RPMI8226 (cell line): ENCODE measurements at regions not wholly inside any gene's neighbourhood (a gene's known extent, or its start where the extent isn't known, plus 50 kb on each side); places are given as distances from the start of the nearest gene placed in this dataset.
"Not testable (repeated sequence)": the region's sequence is repeated elsewhere in the genome, so short reads cannot be mapped to it uniquely, and the experiment has no call there.

Source experiments
- DNase-seq: peaks from one replicate; pipeline ENCODE4 v3.0.0-alpha.2; 2015

DNA sequence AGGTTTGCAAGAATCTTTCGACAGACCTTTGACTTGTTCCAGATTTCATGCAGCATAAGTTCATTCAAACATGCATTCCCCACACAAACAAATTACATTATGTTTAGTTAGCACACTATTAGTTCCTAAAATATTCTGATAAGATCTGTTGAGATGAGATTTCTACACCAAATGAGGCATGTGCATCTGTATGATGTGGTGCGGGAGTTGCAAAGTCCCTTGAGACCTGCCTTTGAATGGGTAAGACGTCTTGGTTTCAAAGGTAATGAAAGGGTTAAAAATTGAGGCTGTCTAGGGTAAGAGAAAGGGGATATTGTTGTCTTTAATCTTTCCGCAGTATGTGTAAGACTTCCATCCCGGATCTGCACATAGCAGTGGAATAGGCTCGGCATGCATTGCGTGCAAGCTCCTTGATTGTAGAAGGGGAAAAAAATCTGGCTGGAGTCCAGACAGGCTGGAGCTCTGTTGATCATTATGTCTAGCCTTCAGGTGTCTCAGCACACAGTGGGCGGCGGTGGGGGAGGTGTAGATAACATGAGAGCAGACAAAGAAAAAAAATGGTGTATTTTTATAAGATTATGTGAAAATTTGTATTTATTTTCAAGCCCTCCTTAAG, 296.6 kb downstream of the PTPRC start:
- peak; percentile 81 for DNase-seq

DNA sequence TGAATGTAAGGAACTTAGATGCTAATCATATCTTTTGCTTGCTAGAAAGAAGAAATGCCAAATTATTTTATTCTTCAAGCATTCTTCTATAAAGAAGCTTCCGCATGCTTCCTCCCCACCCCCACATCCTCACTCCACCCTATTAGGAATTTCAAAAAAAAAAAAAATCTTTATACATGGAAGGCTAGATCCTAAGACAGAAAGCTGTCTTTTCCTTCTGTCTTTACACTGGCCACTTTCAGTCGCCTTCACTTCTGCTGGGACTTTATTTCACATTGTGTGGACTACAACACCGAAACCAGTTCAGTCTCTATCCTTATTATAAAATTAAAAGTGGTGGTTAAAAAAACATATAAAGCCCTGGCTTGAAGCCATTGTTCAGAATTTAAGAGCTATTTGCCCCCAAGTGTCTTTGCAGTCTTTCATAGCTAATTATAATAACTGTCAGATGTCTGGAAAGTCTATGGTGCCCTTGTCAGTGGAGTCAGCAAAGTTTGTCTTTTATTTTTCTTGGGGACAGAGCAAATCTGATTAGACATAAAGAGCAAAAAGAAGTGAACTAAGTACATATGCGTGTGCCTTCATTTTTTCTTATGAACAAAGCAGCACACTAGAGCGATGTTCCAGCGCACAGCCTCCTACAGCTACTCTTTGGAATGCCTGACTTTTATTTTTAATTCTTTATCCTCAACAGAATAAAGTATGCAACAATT, 297.7 kb downstream of the PTPRC start:
- DNase-seq: no peak

- peak; percentile 57 for DNase-seq
These were observed 298.6 kb downstream of the PTPRC start for GRCh38 chr1:198937231-198938031.

DNA sequence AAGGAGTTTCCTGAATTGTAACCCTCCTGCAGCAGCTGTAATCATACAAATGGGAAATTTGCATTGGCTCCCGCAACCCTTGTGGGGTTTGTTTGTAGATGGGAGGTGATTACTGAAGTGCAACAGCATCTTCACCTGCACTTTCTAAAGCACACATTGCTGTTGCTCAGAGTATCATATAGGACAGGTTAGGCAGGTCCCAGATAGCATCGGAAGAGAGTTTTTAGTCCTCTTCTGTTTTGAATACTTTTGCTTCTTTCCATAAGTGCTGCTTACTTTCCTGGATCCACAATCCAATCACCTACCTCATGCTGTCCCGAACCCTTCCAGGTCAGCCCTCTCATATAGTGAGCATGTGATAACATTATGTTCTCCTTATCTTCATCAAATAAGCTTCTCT, 300.4 kb downstream of the PTPRC start:
- DNase-seq: no peak

GRCh38 chr1:198939956-198940355, 301.1 kb downstream of the PTPRC start:
- no peak for DNase-seq

- no peak for DNase-seq
These were observed 303.6 kb downstream of the PTPRC start for GRCh38 chr1:198942466-198942865.

DNA sequence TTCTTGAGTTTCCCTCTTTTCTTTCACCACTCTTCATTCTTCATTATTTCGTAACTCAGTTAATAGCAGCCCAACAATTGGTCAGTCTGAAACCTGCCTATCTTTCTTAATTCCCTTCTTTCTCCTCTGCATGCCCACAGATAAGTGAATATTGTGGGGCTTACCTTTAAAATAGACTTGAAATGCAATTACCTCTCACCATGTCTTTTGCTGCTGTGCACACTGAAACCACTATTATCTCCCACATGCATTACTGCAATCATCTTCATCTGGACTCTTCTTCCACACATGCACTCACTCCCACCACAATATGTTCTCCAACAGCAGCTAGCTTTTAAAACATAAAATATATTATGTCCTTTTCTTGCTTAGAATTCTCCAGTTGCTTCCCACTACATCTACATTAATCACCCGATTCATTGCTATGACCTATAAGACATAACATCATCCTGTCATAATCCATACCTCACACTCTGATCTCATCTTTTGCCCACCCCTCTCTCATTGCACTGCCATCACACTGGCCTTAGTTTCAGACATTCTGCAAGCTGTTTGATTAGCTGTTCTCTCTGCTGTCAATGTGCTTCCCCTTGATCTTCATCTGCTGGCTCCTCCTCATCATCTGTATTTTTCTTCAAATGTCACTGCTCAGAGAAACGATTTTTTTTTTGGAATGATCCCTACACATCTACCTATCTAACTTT, 304.8 kb downstream of the PTPRC start:
- DNase-seq: no peak

DNA sequence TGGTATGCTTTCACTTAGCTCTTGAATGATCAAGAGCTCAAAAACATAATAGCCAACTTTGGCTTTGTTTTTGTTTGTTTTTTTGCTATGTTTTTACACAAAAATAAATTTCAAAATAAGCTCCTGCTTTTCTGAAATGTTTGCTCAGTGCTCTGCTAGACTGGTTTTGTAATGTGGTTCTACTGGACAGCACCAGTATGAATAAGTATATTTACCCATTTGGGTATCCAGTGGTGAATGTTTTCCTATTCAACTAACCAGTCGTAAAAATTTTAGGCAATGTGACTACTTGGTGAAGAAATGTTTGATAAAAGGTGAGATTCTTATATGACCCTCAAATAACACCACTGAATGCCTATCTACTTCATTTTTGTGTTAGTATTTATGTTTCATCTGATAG, 308.6 kb downstream of the PTPRC start:
- DNase-seq: no peak

DNA sequence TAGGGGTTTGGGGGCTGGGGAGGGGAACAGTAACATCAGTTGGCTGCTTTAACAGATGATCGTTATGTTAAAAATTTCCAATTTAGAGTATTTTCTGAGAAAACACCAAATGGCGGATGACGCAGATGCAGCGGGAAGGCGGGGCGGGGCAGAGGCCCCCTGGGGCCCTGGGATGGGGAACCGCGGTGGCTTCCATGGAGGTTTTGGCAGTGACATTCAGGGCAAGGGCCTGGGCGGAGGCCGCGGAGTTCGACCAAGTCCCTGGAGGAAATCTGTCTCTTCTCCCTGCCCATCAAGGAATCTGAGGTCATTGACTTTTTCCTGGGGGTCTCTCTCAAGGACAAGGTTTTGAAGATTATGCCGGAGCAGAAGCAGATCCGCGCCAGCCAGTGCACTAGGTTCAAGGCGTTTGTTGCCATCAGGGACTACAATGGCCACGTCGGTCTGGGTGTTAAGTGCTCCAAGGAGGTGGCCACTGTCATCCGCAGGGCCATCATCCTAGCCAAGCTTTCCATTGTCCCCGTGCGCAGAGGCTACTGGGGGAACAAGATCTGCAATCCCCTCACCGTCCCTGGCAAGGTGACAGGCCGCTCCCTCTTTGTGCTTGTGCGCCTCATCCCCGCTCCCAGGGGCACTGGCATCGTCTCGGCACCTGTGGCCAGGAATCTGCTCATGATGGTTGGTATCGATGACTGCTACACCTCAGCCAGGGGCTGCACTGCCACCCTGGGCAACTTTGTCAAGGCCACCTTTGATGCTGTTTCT, 310.2 kb downstream of the PTPRC start:
- DNase-seq: no peak

DNA sequence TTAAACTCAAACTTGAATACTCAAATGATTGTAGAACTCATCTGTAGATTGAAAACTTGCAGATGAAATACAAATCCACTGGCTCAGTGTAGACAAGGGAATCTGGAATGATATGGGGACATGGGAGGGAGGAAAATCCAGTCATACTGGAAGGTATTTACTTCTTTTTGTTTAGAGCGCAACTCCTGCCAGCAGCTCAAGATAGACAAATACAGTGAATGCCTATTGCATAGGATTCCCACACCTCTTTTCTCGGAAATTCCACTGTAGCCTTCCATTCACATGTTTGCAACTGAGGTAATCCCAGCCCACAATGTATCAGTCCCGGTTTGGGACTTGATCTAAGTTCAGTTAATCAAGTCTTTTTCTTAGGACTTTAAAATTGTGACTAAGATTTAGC, 311.2 kb downstream of the PTPRC start:
- DNase-seq: no peak

- DNase-seq: no peak
These were observed 316.2 kb downstream of the PTPRC start for GRCh38 chr1:198955085-198955484.

- DNase-seq: no peak
These were observed 318.2 kb downstream of the PTPRC start for GRCh38 chr1:198957044-198957443.

- DNase-seq: no peak
These were observed 320.2 kb downstream of the PTPRC start for GRCh38 chr1:198959032-198959431.

DNA sequence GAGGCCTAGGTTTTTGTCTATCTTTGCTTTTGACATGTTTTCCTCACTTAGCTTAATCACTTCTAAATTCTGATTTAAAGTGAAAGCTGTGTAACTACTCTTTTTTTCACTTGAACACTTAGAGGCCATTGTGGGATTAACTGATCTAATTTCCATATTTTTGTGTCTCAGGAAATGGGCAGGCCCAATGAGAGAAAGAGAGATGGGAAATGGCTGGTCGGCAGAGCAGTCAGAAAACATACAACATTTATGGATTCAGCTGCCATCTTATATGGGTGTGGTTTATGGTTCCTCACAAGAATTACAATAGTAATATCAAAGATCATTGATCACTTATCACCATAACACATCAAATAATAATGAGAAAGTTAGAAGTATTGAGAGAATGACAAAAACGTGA, 320.8 kb downstream of the PTPRC start:
- no peak for DNase-seq

GRCh38 chr1:198963796-198964195, 325.0 kb downstream of the PTPRC start:
- not testable (repeated sequence) for DNase-seq

GRCh38 chr1:198966519-198966918, 327.7 kb downstream of the PTPRC start:
- no peak for DNase-seq

DNA sequence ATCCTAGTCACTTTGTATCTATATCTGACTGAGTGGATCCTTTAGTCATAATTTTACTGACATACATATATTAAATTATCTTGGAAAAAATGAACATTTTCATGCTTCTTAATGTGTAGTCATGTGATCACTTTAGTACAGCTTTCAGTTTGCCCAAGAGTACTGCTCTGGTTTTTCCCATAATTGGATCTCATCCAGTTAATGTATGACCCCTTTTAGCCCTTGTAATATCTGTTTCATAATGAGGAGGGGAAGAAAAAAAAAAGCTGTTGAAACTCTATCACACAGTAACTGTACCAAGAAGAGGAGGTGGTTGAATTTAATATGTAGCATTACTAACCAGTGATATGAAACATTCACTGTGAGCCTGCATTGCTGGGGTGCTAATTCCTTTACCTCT, 328.7 kb downstream of the PTPRC start:
- no peak for DNase-seq

DNA sequence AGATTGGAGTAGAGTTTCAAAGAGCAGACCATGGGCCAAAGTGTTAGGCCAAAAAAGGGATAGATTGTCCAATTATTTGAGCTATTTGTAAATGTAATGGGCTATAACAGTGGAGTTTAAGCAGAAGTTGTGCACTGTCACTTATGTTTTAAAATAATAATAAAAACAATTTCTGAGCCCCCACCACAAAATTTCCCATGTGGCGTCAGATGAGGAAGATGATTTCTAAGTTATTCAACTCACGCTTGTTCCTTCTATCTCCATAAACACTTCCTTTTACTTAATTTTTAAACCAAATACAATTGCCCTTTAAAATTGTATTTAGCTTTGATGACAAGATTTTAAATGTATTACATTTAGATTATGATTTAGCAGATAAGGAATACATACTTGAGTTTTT, 330.0 kb downstream of the PTPRC start:
- no peak for DNase-seq

DNA sequence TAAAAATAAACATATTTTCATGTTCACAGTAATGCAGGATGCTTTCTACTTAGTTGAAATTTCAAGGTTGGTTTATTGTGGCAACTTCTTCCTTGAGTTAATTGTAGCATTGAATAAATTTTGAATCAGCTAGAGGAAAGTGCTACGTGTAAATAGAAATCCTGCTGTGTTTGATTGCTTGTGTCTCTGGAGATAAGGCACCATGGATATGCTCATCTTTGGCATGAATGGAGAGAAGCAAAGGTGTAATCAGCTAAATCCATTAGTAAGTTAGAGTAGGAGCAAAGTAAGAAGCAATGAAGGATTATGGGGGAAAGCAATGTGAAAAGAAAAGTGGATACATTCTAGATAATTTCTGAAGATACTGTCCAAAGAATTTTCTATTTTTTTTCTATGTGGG, 331.1 kb downstream of the PTPRC start:
- no peak for DNase-seq

DNA sequence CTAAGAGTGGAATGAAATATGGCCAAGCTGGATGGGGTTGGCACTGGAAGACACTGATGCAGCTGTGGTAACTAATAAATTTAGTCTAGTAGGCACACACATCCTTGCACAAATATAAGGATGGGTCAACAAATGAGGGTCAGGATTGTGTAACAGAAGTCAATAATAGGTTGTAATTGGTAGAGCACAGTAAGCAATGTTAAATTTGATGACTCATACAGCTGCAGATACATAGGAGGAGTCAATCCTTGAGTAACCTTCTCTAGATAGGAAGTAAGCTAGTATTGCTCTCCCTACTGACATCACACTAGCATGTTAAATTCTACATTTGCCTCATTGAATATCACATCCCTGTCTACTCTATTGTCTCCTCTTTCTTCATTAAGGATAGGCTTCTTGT, 332.1 kb downstream of the PTPRC start:
- no peak for DNase-seq

GRCh38 chr1:198977909-198978308, 339.1 kb downstream of the PTPRC start:
- DNase-seq: no peak

DNA sequence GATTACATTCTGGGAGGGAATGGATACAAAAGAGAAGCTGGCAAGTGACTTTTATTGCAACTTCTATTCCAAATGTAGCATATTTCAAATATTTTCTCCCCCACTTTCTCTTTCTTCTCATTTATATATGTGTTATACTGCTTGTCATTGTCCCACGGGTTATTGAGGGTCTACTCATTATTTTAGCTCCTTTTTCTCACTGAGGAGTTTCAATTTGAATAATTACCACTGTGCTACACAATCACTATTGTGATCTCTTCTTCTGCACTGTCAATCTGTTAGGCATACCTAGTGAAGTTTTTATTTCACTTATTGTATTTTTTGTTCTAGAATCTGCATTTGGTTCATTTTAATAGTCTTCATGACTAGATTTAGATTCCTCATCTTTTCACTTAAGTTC, 339.7 kb downstream of the PTPRC start:
- DNase-seq: no peak

GRCh38 chr1:198986036-198986435, 347.2 kb downstream of the PTPRC start:
- DNase-seq: no peak
